ENCODE measurements at regions not wholly inside any gene's neighbourhood (a gene's known extent, or its start where the extent isn't known, plus 50 kb on each side); places are given as distances from the start of the nearest gene placed in this dataset.

- TF ChIP-seq CTCF (IDR thresholded peaks at IDR 0.05) = no peak
- TF ChIP-seq POLR2AphosphoS5 (IDR thresholded peaks at IDR 0.05) = no peak
Measured at GRCh38 chr3:181770296-181770695, 58.6 kb downstream of the SOX2 start.

Measured in prostate gland (tissue), 2 donors.